ENCODE measurements at regions not wholly inside any gene's neighbourhood (a gene's known extent, or its start where the extent isn't known, plus 50 kb on each side); places are given as distances from the start of the nearest gene placed in this dataset.

GRCh38 chr15:96538491-96538890, 208.0 kb downstream of the NR2F2 start:
- ChIA-PET POLR2A (no interaction called here), CTCF (no interaction called here)
- Mint-ChIP-seq H3K36me3 (ENCODE audit: insufficient read depth, unreplicated experiment) (no peaks in the 10 kb centered on the region), H3K4me1 (ENCODE audit: low read depth, unreplicated experiment) (no peaks in the 10 kb centered on the region), H3K27ac (ENCODE audit: unreplicated experiment) (no peak overlapping the region), H3K9me3 (ENCODE audit: unreplicated experiment) (no peaks in the 10 kb centered on the region), H3K4me3 (ENCODE audit: unreplicated experiment) (no peak overlapping the region), H3K27me3 (ENCODE audit: insufficient read depth, unreplicated experiment) (peaks cover 11% of the 10 kb centered on the region)
- intact Hi-C loops (cut with micrococcal nuclease; ENCODE audit: unreplicated experiment), result no loop called here
- H3K4me1 ChIP-seq, result no peaks in the 10 kb centered on the region
- no peak for DNase-seq
- TF ChIP-seq, protein P1, sequence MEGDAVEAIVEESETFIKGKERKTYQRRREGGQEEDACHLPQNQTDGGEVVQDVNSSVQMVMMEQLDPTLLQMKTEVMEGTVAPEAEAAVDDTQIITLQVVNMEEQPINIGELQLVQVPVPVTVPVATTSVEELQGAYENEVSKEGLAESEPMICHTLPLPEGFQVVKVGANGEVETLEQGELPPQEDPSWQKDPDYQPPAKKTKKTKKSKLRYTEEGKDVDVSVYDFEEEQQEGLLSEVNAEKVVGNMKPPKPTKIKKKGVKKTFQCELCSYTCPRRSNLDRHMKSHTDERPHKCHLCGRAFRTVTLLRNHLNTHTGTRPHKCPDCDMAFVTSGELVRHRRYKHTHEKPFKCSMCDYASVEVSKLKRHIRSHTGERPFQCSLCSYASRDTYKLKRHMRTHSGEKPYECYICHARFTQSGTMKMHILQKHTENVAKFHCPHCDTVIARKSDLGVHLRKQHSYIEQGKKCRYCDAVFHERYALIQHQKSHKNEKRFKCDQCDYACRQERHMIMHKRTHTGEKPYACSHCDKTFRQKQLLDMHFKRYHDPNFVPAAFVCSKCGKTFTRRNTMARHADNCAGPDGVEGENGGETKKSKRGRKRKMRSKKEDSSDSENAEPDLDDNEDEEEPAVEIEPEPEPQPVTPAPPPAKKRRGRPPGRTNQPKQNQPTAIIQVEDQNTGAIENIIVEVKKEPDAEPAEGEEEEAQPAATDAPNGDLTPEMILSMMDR (IDR thresholded peaks at IDR 0.05; ENCODE audit: insufficient read depth in 1 of 2, low read depth in 1 of 2, low read length in 1 of 2, severe bottlenecking in 1 of 2, unreplicated experiment in 1 of 2), result no peak
- BruUV-seq (replicated peaks), result no TSS peak
- H3K27me3 ChIP-seq (replicated peaks; ENCODE audit: control insufficient read depth, insufficient read depth, low read length), result no peaks in the 10 kb centered on the region
- no peak overlapping the region for H3K4me3 ChIP-seq (ENCODE audit: low read depth, low read length)
- no peaks in the 10 kb centered on the region for H3K36me3 ChIP-seq (ENCODE audit: control insufficient read depth, insufficient read depth, low read length)
- H3K9me3 ChIP-seq, result no peaks in the 10 kb centered on the region

- H3K27me3 ChIP-seq (replicated peaks; ENCODE audit: control insufficient read depth, insufficient read depth, low read length), result no peaks in the 10 kb centered on the region
- no peaks in the 10 kb centered on the region for H3K4me1 ChIP-seq
- Mint-ChIP-seq H3K4me3 (ENCODE audit: unreplicated experiment) (no peak overlapping the region), H3K27ac (ENCODE audit: unreplicated experiment) (no peak overlapping the region), H3K27me3 (ENCODE audit: insufficient read depth, unreplicated experiment) (peaks cover 11% of the 10 kb centered on the region), H3K9me3 (ENCODE audit: unreplicated experiment) (no peaks in the 10 kb centered on the region), H3K4me1 (ENCODE audit: low read depth, unreplicated experiment) (no peaks in the 10 kb centered on the region), H3K36me3 (ENCODE audit: insufficient read depth, unreplicated experiment) (no peaks in the 10 kb centered on the region)
- no peak for DNase-seq
- no peaks in the 10 kb centered on the region for H3K9me3 ChIP-seq
- BruUV-seq (replicated peaks), result no TSS peak
- no peaks in the 10 kb centered on the region for H3K36me3 ChIP-seq (ENCODE audit: control insufficient read depth, insufficient read depth, low read length)
- POLR2A ChIA-PET, result no interaction called here
- TF ChIP-seq, protein P1 (IDR thresholded peaks at IDR 0.05; ENCODE audit: insufficient read depth in 1 of 2, low read depth in 1 of 2, low read length in 1 of 2, severe bottlenecking in 1 of 2, unreplicated experiment in 1 of 2), result no peak
- no peak overlapping the region for H3K4me3 ChIP-seq (ENCODE audit: low read depth, low read length)
- CTCF ChIA-PET, result no interaction called here
- intact Hi-C loops (cut with micrococcal nuclease; ENCODE audit: unreplicated experiment), result no loop called here
Measured at GRCh38 chr15:96540283-96540682, 209.8 kb downstream of the NR2F2 start.

DNA sequence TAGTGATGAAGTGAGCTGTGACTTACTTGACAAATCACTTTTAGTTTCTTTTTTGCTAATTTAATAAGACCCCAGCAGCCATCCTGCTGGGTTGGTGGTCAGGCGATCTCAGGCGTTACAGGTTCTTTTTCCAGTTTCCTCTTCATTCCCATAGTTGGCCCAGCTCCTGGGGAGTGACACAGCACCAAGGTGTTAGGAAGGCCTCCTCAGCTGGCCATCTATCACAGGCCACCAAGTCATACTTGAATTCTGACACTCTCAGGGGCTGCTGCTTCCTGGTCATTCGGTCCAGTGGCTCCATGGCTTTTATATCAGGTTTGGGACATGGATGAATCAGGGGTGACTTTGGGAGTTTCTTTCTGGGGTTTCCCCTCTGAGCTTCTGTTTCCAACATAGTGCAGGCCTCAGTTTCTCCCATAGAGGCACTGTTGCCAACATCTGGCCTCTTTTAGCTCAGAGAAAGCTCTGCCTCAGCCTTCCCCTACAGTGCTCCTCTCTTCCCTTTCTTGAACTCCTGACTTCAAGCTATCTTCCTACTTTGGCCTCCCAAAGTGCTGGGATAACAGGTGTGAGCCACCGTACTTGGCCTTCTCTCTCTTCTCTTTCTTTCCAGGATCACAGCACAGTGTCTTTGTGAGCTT, 211.8 kb downstream of the NR2F2 start:
- H3K27me3 Mint-ChIP-seq (ENCODE audit: insufficient read depth, unreplicated experiment), result peaks cover 7% of the 10 kb centered on the region
- intact Hi-C loops (cut with micrococcal nuclease; ENCODE audit: unreplicated experiment), result no loop called here
- Histone ChIP-seq H3K27me3 (replicated peaks; ENCODE audit: control insufficient read depth, insufficient read depth, low read length) (no peaks in the 10 kb centered on the region), H3K4me3 (ENCODE audit: low read depth, low read length) (no peak overlapping the region), H3K36me3 (ENCODE audit: control insufficient read depth, insufficient read depth, low read length) (no peaks in the 10 kb centered on the region), H3K4me1 (no peaks in the 10 kb centered on the region), H3K9me3 (no peaks in the 10 kb centered on the region)
- no peak overlapping the region for H3K4me3 Mint-ChIP-seq (ENCODE audit: unreplicated experiment)
- no peaks in the 10 kb centered on the region for H3K4me1 Mint-ChIP-seq (ENCODE audit: low read depth, unreplicated experiment)
- no peak overlapping the region for H3K27ac Mint-ChIP-seq (ENCODE audit: unreplicated experiment)
- no peak for DNase-seq
- no peaks in the 10 kb centered on the region for H3K36me3 Mint-ChIP-seq (ENCODE audit: insufficient read depth, unreplicated experiment)
- H3K9me3 Mint-ChIP-seq (ENCODE audit: unreplicated experiment), result no peaks in the 10 kb centered on the region
- no TSS peak for BruUV-seq (replicated peaks)
- POLR2A ChIA-PET, result no interaction called here
- CTCF ChIA-PET, result no interaction called here
- TF ChIP-seq, protein P1 (IDR thresholded peaks at IDR 0.05; ENCODE audit: insufficient read depth in 1 of 2, low read depth in 1 of 2, low read length in 1 of 2, severe bottlenecking in 1 of 2, unreplicated experiment in 1 of 2), result no peak
